ENCODE measurements at regions not wholly inside any gene's neighbourhood (a gene's known extent, or its start where the extent isn't known, plus 50 kb on each side); places are given as distances from the start of the nearest gene placed in this dataset.

DNA sequence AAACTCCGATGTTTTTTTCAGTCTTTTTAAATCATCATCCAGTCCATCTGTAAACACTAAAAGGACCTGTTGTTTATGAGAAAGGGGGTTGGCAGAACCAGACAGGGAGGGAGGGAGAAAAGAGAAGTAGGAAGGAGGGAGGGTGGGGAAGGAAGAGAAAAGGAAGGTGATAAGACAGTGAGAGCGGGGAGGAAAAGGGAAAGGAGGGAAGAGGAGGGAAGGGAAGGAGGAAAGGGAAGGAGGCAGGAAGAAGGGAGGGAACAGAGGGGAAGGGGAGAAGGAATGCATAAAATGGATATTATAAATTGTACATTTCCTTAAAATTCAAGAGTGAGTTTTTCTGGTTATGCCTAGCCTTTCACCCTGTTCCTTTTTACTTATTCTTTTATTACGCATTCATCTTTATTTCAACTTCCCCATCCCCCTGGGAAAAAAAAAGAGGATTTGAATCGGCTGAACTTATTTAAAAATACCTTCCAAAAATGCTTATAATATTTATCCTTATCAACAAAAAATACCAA, 50.1 kb upstream of the CAPN7 start:
- Histone ChIP-seq H3K36me3 (ENCODE audit: control insufficient read depth in 2 of 4, insufficient read depth in 4 of 4, low read length in 3 of 4) (no peaks in the 10 kb centered on the region), H3K4ac (replicated peaks; ENCODE audit: insufficient read length, low read depth, low read length) (no peak overlapping the region), H3K56ac (replicated peaks; ENCODE audit: insufficient read length, low read depth, low read length) (no peak overlapping the region), H2BK20ac (ENCODE audit: low read length) (no peak overlapping the region), H3K4me2 (ENCODE audit: insufficient read depth in 1 of 2, low read depth in 2 of 2, low read length in 2 of 2) (no peak overlapping the region), H4K5ac (ENCODE audit: insufficient read length, low read depth, low read length) (no peak overlapping the region), H3K18ac (ENCODE audit: extremely low read depth, low read length) (no peak overlapping the region), H4K8ac (ENCODE audit: extremely low read depth, insufficient read depth, low read length) (no peak overlapping the region), H3K9me3 (ENCODE audit: insufficient read depth in 2 of 2, low read depth in 1 of 2, low read length in 1 of 2) (no peaks in the 10 kb centered on the region), H3K27ac (ENCODE audit: low read depth, low read length) (no peak overlapping the region), H2BK15ac (ENCODE audit: low read length) (no peak overlapping the region), H2BK120ac (replicated peaks; ENCODE audit: low read depth, low read length) (no peak overlapping the region), H3K79me2 (ENCODE audit: control insufficient read depth in 1 of 2, insufficient read depth in 2 of 2, low read length in 2 of 2) (no peaks in the 10 kb centered on the region), H2BK12ac (ENCODE audit: low read depth, low read length) (no peak overlapping the region), H2BK5ac (ENCODE audit: low read depth, low read length) (no peak overlapping the region), H2AFZ (ENCODE audit: low read length) (no peak overlapping the region), H3K4me1 (replicated peaks in 1 of 4; ENCODE audit: control insufficient read depth in 3 of 4, insufficient read depth in 4 of 4, low read length in 3 of 4) (no peaks in the 10 kb centered on the region), H3K79me1 (ENCODE audit: low read depth, low read length) (no peaks in the 10 kb centered on the region), H3K23ac (ENCODE audit: insufficient read length) (no peak overlapping the region), H4K20me1 (replicated peaks in 1 of 2; ENCODE audit: control insufficient read depth in 1 of 2, insufficient read depth in 2 of 2, low read length in 2 of 2) (no peaks in the 10 kb centered on the region), H4K91ac (replicated peaks; ENCODE audit: insufficient read length, low read length) (no peak overlapping the region), H3K27me3 (replicated peaks in 1 of 4; ENCODE audit: control insufficient read depth in 3 of 4, extremely low read depth in 1 of 4, insufficient read depth in 3 of 4, low read length in 3 of 4) (no peaks in the 10 kb centered on the region; a peak in 1 of 7 replicates), H3K23me2 (ENCODE audit: low read depth, low read length) (no peaks in the 10 kb centered on the region; the same call in 1 of the 2 replicates), H3K14ac (ENCODE audit: insufficient read length) (no peak overlapping the region), H3K9ac (replicated peaks in 1 of 4; ENCODE audit: extremely low read depth in 1 of 4, low read depth in 3 of 4, low read length in 3 of 4) (no peak overlapping the region), H2AK5ac (ENCODE audit: low read depth, low read length) (no peak overlapping the region), H3K4me3 (ENCODE audit: extremely low read depth in 1 of 4, insufficient read depth in 2 of 4, low read depth in 3 of 4, low read length in 4 of 4) (no peak overlapping the region)
- POLR2A ChIA-PET (ENCODE audit: partially characterized antibody) = interaction anchor here (0.8 kb wide), 1 partner anchor 37 kb away, joined by 3 read pairs; no protein-coding TSS in a partner anchor
- no peak for TF ChIP-seq SRF (IDR thresholded peaks at IDR 0.05; ENCODE audit: low read depth, low read length)
- TF ChIP-seq JUN (IDR thresholded peaks at IDR 0.05; ENCODE audit: low read depth, low read length) = no peak
- no peak for TF ChIP-seq RAD21 (IDR thresholded peaks at IDR 0.05 in 1 of 2, conservative IDR thresholded peaks at IDR 0.05 in 1 of 2; ENCODE audit: low read depth in 2 of 2, low read length in 2 of 2)
- TF ChIP-seq SP2 (IDR thresholded peaks at IDR 0.05; ENCODE audit: low read length) = no peak
- TF ChIP-seq SAP30 (IDR thresholded peaks at IDR 0.05; ENCODE audit: insufficient read depth, insufficient replicate concordance, low read length) = no peak
- no peak for TF ChIP-seq CBX8 (IDR thresholded peaks at IDR 0.05; ENCODE audit: borderline replicate concordance, low read depth, low read length)
- no peak for TF ChIP-seq CHD1 (IDR thresholded peaks at IDR 0.05; ENCODE audit: low read depth, low read length)
- no peak for TF ChIP-seq KDM5A (IDR thresholded peaks at IDR 0.05; ENCODE audit: low read length)
- TF ChIP-seq POLR2A (IDR thresholded peaks at IDR 0.05; ENCODE audit: control extremely low read depth in 1 of 2, low read depth in 2 of 2, low read length in 2 of 2) = no peak
- no peak for TF ChIP-seq ASH2L (IDR thresholded peaks at IDR 0.05; ENCODE audit: low read length)
- no peak for TF ChIP-seq GABPA (IDR thresholded peaks at IDR 0.05; ENCODE audit: borderline replicate concordance, insufficient read depth, low read length)
- no peak for DNase-seq (ENCODE audit: low read depth in 1 of 2, low spot score in 2 of 2)
- no peak for FAIRE-seq
- 87% methylated on average over 4 of the region's 4 CpGs; no CpG with 5 or more reads in 1 of the 2 experiments for WGBS, 2 experiments (ENCODE audit: extremely low coverage in 1 of 2, insufficient coverage in 1 of 2, insufficient read length in 1 of 2, insufficient replicate concordance in 2 of 2, low coverage in 1 of 2, low lambda C conversion rate in 2 of 2, missing lambda C conversion rate in 1 of 2)
- CTCF ChIA-PET (ENCODE audit: partially characterized antibody) = no interaction called here

Data from H1 (cell line).